ENCODE measurements at regions not wholly inside any gene's neighbourhood (a gene's known extent, or its start where the extent isn't known, plus 50 kb on each side); places are given as distances from the start of the nearest gene placed in this dataset.
"Not testable (repeated sequence)": the region's sequence is repeated elsewhere in the genome, so short reads cannot be mapped to it uniquely, and the experiment has no call there.

DNA sequence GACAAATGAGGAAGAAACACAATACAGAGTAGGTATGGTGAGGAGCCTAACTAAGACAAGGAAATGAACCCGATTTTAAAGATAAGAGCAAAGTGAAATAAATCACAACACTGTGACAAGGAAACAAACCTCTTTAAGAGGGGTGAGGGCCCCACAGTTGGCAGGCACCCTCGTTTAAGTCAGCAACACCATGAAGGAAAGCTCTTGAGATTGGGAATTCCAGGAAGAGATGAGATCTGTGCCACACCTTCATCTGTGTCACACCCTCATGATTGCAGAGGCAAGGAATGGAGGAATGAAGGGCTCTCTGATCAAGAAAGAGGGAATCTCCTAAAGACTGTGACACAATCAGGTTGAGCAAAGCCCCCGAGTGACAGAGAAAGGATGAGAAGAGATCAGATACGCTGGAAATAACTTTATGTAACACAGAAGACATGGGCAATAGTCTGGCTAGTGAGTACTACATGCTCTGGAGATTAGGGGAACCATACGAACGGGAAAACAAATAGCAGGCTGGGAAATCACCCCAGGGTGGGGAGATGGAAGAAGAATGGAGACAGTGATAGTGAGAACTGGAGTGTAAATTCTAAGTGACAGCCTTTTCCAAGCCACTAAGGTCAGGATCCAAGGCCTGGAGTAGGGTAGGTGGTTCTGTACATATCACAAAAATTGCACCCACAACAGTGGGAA, 51.7 kb upstream of the TERB2 start:
- not testable (repeated sequence) for H3K4me1 ChIP-seq (ENCODE audit: low read depth, poor library complexity, severe bottlenecking); H3K4me2 ChIP-seq; H3K4me3 ChIP-seq (IDR thresholded peaks at IDR 0.05; ENCODE audit: insufficient read depth, low read depth, low read length); H2AFZ ChIP-seq (ENCODE audit: low read depth); H3K27me3 ChIP-seq (ENCODE audit: insufficient read depth, low read depth); H4K20me1 ChIP-seq (ENCODE audit: insufficient read depth); H3K27ac ChIP-seq; H3K36me3 ChIP-seq (ENCODE audit: insufficient read depth); H3K79me2 ChIP-seq (ENCODE audit: insufficient read depth, low read depth); H3K9ac ChIP-seq
